ENCODE measurements at regions not wholly inside any gene's neighbourhood (a gene's known extent, or its start where the extent isn't known, plus 50 kb on each side); places are given as distances from the start of the nearest gene placed in this dataset.

GRCh38 chr10:130983749-130984148 lies 327.8 kb downstream of the TCERG1L start:
- CTCF ChIA-PET, result no interaction called here
- TF ChIP-seq CTCF (conservative IDR thresholded peaks at IDR 0.05; ENCODE audit: low read depth, low read length) (no peak), EZH2 (IDR thresholded peaks at IDR 0.05; ENCODE audit: borderline replicate concordance, low read depth, low read length, poor library complexity, severe bottlenecking) (no peak)
- no peak for DNase-seq (ENCODE audit: low spot score)
- intact Hi-C loops (cut with micrococcal nuclease; ENCODE audit: unreplicated experiment), result no loop called here
- Histone ChIP-seq H3K36me3 (ENCODE audit: insufficient read depth, low read length, poor library complexity, severe bottlenecking) (no peaks in the 10 kb centered on the region), H3K27me3 (replicated peaks; ENCODE audit: insufficient read depth, low read depth, low read length, poor library complexity) (no peaks in the 10 kb centered on the region), H3K4me1 (ENCODE audit: insufficient read depth, low read length, poor library complexity, severe bottlenecking) (no peaks in the 10 kb centered on the region), H3K9me3 (ENCODE audit: low read depth, low read length, poor library complexity, severe bottlenecking) (no peaks in the 10 kb centered on the region), H3K4me3 (ENCODE audit: low read depth, low read length, poor library complexity, severe bottlenecking) (no peak overlapping the region), H3K27ac (ENCODE audit: low read depth, low read length, poor library complexity, severe bottlenecking) (no peak overlapping the region)
- POLR2A ChIA-PET (ENCODE audit: low non-redundant PET), result no interaction called here
- no TSS peak for BruUV-seq (replicated peaks)

GRCh38 chr10:130984686-130985085 lies 326.8 kb downstream of the TCERG1L start:
- ChIA-PET CTCF (no interaction called here), POLR2A (ENCODE audit: low non-redundant PET) (no interaction called here)
- intact Hi-C loops (cut with micrococcal nuclease; ENCODE audit: unreplicated experiment), result no loop called here
- DNase-seq (ENCODE audit: low spot score), result no peak
- no peaks in the 10 kb centered on the region for H3K9me3 ChIP-seq (ENCODE audit: low read depth, low read length, poor library complexity, severe bottlenecking)
- TF ChIP-seq CTCF (conservative IDR thresholded peaks at IDR 0.05; ENCODE audit: low read depth, low read length) (no peak), EZH2 (IDR thresholded peaks at IDR 0.05; ENCODE audit: borderline replicate concordance, low read depth, low read length, poor library complexity, severe bottlenecking) (no peak)
- no peak overlapping the region for H3K4me3 ChIP-seq (ENCODE audit: low read depth, low read length, poor library complexity, severe bottlenecking)
- H3K36me3 ChIP-seq (ENCODE audit: insufficient read depth, low read length, poor library complexity, severe bottlenecking), result no peaks in the 10 kb centered on the region
- BruUV-seq (replicated peaks), result no TSS peak
- no peak overlapping the region for H3K27ac ChIP-seq (ENCODE audit: low read depth, low read length, poor library complexity, severe bottlenecking)
- H3K4me1 ChIP-seq (ENCODE audit: insufficient read depth, low read length, poor library complexity, severe bottlenecking), result no peaks in the 10 kb centered on the region
- H3K27me3 ChIP-seq (replicated peaks; ENCODE audit: insufficient read depth, low read depth, low read length, poor library complexity), result no peaks in the 10 kb centered on the region

GRCh38 chr10:130985158-130985753 lies 326.3 kb downstream of the TCERG1L start:
- BruUV-seq (replicated peaks), result no TSS peak
- Histone ChIP-seq H3K9me3 (ENCODE audit: low read depth, low read length, poor library complexity, severe bottlenecking) (no peaks in the 10 kb centered on the region), H3K4me3 (ENCODE audit: low read depth, low read length, poor library complexity, severe bottlenecking) (no peak overlapping the region), H3K27me3 (replicated peaks; ENCODE audit: insufficient read depth, low read depth, low read length, poor library complexity) (no peaks in the 10 kb centered on the region), H3K4me1 (ENCODE audit: insufficient read depth, low read length, poor library complexity, severe bottlenecking) (no peaks in the 10 kb centered on the region), H3K27ac (ENCODE audit: low read depth, low read length, poor library complexity, severe bottlenecking) (no peak overlapping the region), H3K36me3 (ENCODE audit: insufficient read depth, low read length, poor library complexity, severe bottlenecking) (no peaks in the 10 kb centered on the region)
- no peak for DNase-seq (ENCODE audit: low spot score)
- intact Hi-C loops (cut with micrococcal nuclease; ENCODE audit: unreplicated experiment), result no loop called here
- ChIA-PET POLR2A (ENCODE audit: low non-redundant PET) (no interaction called here), CTCF (no interaction called here)
- no peak for TF ChIP-seq EZH2 (IDR thresholded peaks at IDR 0.05; ENCODE audit: borderline replicate concordance, low read depth, low read length, poor library complexity, severe bottlenecking)
- no peak for TF ChIP-seq CTCF (conservative IDR thresholded peaks at IDR 0.05; ENCODE audit: low read depth, low read length)

All from A673 (cell line).